ENCODE measurements at regions not wholly inside any gene's neighbourhood (a gene's known extent, or its start where the extent isn't known, plus 50 kb on each side); places are given as distances from the start of the nearest gene placed in this dataset.
"Not testable (repeated sequence)": the region's sequence is repeated elsewhere in the genome, so short reads cannot be mapped to it uniquely, and the experiment has no call there.

DNA sequence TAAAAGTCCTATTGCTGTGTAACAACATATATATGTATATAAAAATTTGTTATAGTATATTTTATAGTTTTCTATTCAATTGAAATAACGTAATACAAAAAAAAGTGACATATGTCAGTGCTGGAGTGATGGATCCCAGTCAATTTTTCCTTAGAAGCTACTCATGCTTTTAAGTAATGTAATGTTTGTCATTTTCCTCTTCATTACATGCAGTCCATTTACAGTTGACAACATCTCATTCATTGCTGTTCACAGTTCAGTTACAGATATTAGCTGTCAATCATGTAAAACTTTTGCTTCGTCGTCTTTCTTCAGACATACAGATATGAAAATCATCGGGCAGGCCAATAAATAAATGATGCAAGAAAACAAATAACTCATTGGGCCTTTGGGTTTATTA lies 525.1 kb upstream of the PRR20A start:
- no peak for DNase-seq

DNA sequence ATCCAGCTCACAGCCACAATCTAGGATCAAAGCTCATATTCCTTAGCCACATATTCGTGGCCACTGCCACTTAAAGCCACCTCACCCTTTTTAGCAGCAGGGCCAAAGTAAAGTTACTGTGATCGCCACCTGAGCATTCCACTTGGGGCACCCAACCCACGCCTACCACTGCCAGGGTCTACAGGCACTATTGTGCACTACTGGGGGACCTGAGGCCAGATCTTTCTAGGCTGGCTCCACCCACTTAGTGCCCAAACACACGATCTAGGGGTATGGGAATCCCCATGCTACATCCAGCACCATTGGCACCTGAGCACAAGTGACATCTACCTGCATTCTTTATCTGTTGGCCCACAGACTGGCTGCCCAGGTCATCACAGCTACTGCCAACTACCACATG lies 517.9 kb upstream of the PRR20A start:
- no peak for DNase-seq

DNA sequence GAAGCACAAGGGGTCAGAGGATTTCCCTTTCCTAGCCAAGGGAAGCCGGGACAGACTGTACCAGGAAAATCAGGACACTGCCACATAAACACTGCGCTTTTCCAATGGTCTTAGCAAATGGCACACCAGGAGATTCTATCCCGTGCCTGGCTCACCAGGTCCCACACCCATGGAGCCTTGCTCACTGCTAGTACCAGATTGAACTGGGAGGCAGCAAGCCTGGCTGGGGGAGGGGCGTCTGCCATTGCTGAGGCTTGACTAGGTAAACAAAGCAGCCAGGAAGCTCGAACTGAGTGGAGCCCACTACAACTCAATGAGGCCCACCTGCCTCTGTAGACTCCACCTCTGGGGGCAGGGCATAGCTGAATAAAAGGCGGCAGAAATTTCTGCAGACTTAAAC lies 511.8 kb upstream of the PRR20A start:
- DNase-seq: not testable (repeated sequence)

DNA sequence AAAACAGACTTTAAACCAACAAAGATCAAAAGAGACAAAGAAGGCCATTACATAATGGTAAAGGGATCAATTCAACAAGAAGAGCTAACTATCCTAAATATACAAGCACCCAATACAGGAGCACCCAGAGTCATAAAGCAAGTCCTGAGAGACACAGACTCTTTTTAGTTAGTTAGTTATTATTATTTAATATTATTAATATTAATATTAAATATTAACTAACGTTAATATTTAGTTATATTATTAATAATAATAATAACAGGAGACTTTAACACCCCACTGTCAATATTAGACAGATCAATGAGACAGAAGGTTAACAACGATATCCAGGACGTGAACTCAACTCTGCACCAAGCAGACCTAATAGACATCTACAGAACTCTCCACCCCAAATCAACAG lies 509.7 kb upstream of the PRR20A start:
- DNase-seq: not testable (repeated sequence)

DNA sequence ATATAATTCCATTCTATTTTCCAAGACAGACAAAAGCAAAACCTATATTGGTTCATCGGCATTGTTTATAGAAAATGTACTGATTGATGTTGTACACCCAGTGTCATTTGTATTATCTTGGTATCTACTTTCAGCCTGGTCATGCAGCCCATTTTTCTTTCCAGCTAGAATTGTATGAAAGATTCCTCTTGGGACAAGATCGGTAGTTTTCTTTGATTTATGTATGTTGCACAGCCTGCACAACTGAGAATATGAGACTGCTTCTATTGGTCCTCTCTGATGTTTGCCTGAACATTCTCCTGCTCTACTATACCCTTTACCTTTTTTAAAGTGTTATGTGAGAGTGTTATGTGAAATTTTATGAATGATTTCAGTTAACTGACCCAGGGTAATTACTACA lies 487.7 kb upstream of the PRR20A start:
- no peak for DNase-seq

DNA sequence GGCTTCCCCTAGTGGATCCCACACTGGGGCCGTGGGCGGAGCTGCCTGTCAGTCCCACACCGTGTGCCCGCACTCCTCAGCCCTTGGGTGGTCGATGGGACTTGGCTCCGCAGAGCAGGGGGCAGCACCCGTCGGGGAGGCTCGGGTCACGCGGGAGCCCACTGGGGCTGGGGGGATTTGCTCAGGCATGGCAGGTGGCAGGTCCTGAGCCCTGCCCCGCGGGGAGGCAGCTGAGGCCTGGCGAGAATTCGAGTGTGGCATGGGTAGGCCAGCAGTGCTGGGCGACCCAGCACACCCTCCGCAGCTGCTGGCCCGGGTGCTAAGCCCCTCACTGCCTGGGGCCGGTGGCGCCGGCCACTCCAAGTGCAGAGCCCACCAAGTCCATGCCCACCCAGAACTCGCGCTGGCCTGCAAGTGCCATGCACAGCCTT lies 481.7 kb upstream of the PRR20A start:
- DNase-seq: no peak

DNA sequence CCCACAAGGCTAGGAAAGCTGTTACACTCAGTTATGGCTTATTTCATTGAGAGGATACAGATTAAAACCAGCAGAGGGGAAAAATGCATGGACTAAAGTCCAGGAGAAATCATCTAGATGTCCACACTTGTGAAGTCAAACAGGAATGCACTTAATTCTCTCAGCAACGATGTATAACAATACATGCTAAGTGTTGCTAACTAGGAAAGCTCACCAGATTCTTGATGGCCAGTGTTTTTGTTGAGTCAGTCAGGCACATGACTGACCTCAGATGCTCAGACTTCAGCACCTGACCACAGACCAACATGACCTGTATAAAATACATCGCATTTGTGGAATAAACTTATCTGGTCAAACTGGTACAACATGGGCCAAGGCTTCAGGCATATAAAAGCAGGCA lies 470.2 kb upstream of the PRR20A start:
- no peak for DNase-seq

DNA sequence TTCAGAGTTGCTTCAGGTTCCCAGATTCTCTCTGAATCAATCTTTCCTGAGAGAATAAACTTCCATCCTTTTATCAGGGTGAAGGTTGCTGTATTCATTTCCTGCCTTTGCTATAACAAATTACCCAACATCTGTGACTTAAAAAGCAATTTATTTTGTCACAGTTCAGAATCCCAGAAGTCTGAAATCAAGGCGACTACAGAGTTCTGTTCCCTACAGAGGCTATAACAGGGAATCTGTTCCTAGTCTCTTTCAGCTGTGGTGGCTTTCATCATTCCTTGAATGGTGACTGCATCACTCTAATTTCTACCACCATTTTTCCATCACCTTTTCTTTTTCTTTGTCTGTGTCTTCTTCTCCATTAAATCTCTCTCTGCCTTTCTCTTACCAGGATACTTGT lies 459.3 kb upstream of the PRR20A start:
- no peak for DNase-seq

DNA sequence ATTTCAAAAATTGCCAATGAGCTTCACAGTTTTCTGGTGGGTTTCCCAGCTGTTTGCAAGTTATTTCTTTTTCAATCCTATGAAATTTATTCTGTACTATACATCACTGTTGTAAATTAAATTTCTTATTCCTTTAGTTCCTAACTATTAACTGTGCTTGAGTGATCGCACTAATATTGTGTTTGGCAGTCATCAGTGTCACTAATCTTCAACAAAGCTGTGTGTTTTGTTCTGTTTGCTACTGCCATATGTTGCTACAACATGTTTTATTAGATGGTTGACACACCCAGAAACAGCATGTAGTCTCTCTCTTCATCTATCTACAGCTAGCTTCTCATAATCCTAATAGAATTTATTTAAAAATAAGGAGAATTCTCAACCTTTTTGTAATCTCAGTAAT lies 453.6 kb upstream of the PRR20A start:
- no peak for DNase-seq

DNA sequence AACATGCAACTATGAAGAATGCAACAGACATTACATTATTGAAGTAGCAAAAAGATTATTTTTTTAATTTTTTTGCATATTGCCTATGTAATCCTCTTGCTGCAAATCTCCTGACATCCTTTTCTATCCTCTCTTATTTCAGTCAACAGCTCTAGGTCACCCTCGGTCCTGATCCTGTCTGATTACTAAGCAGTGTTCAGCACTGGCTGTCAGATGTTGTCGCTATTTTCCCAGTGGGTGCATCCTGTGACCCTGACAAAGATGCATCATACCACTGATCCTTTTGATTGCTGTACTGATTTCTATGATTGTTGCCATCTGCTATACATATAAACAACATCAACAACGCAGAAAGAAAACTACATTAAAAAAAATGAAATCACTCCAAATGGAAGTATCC lies 443.7 kb upstream of the PRR20A start:
- DNase-seq: no peak

DNA sequence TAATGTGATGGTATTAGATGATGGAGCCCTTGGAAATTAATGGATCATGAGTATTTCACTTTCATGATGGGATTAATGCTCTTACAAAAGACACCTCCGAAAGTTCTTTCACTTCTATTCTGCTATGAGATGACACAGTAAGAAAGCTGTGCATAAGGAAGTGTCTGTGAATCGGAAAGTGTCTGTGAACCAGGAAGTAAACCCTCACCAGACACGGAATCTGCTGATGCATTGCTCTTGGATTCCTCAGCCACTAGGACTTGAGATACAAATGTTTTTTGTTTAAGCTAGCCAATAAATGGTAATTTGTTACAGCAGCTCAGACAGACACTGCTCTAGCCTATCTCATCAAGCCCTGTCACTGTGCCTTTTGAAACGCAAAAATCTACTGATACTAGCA lies 440.4 kb upstream of the PRR20A start:
- no peak for DNase-seq

DNA sequence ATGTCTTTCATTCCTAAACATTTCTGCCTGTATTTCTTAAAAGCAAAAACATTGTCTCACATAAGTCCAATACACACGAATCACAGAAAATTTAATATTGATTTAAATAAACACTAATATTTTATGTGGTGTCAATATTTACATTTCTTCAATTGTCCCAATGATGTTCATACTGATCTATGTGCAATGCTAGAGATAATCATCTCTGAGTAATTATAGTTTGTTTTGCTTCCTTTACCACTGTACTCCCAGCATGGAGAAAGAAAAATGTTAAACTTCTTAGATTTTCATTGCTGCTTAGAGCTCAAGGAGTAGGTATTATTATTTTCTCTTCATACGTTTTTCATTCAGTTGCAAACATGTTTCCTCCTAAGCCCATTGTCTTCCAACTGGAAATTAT lies 434.2 kb upstream of the PRR20A start:
- no peak for DNase-seq

DNA sequence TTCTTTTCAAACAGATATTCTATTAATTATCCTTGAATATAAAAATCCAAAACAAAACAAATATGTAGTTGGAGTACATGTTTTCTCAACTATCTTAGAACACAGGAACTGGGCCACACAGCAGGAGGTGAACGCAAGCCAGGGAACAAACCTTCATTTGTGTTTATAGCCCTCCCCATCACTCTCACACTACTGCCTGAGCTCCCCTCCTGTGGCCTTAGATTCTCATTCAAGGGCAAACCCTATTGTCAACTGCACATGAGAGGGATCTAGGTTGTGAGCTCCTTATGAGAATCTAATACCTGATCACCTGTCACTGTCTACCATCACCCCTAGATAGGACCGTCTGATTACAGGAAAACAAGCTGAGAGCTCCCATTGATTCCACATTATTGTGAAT lies 427.1 kb upstream of the PRR20A start:
- no peak for DNase-seq

DNA sequence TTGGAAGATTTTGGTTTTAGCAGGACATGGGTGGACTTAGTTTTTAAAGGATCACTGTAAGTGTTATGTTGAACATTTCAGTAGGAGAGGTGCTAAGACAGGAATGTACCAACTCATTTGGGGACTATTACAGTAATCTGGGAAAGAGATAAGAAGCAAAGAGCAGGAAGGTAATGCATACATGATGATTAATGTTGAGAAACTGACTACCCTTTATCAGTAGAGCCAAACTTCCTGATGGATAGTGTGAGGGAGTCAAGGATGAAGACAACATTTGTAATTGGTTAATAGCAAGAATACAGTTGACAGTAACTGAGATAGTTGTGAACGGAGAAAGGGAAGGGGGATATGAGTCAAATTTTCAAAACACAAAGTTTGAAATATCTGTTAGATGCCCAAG lies 421.9 kb upstream of the PRR20A start:
- DNase-seq: no peak

DNA sequence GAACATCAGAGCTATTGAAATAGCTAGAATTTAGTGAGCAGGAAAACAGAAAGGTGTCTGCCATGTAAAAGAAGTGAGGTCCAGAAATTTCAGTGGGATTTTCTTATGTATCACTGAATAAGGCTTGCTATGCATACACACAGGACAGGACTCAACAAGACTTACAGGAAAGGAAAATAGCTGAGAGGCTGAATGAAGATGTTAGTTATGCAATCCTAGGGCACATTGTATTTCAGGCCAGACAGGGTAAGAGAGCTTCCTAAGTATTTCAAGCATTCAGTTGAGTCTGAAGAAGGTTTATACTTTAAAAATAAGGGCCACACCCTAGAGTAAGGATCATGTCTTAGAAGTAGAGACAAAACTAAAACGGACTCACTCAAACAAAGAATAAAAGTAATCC lies 419.9 kb upstream of the PRR20A start:
- DNase-seq: no peak

DNA sequence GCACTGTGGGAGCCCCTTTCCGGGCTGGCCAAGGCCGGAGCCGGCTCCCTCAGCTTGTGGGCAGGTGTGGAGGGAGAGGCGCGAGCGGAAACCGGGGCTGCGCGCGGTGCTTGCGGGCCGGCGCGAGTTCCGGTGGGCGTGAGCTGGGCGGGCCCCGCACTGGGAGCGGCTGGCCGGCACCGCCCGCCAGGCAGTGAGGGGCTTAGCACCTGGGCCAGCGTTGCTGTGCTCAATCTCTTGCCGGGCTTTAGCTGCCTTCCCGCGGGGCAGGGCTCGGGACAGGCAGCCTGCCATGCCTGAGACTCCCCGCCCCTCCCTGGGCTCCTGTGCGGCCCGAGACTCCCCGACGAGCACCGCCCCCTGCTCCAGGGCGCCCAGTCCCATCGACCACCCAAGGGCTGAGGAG lies 405.2 kb upstream of the PRR20A start:
- DNase-seq: no peak

DNA sequence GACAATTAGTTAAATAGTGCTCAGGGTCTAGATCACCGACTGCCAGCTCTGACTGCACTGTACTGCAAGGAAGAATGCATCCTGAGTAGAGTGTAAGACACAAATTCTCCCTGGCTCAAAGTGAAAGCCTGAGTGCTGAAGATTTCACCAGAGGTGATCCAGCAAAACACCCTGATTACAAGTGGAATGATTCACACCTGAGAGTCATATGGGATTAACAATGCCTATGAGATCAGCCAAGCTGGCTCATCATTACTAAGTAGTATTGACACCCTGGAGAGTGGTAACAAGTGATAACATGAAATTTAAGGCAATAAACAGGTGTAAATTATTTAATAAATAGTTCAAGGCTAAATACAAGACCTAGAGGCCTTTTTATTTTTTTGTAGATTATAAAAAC lies 403.8 kb upstream of the PRR20A start:
- no peak for DNase-seq

DNA sequence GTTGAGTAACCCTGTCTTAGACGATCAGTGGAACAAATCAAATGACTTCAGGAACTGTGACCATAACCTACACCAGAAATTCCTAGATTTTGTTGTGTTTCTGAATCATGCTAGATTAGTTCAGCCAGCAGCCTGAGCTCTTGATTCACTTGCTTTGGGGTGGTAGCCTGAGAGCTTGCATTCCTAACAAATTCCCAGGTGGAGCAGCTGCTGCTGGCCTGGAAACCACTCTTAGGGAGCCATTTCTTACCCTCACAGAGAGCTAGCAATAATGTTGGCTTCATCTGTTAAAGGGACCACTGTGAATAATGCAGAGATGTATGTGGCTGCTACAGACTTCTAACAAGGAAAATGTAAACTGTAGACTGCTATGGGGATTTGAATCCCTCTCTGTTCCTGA lies 388.1 kb upstream of the PRR20A start:
- no peak for DNase-seq

DNA sequence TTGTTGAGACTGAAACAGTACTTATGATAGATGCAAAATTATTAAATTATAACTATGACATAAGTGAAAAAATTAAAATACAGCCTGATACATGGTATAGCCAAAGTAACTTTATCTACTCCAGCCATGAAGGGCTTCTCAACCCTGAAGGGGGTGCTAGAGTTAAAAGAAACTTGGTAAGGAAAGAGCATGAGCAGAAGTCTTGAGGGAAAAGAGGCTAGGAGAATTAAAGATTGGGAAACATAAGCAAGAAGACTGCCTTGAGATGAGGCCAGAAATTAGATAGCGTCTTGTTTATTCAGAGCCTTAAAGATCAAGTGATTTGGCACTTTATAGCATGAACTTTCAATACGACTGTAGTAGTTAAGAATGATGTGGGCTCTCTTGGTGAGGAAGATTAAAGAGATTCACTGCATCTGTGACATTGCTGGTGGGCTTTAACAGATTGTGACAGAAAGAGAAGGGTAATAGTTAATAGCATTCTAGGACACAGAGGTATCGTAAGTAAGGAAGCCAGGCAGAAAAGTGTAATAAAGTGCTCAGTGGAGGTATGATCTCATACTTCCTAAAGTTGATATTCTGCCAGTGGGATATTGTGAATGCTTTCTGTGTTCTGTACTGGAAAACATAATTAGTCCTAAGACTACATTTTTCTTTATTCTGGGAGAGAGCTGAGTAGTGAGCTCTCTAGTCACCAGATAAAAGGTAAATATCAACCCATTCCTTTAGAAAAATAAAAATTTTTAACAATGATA lies 385.4 kb upstream of the PRR20A start:
- DNase-seq: no peak

DNA sequence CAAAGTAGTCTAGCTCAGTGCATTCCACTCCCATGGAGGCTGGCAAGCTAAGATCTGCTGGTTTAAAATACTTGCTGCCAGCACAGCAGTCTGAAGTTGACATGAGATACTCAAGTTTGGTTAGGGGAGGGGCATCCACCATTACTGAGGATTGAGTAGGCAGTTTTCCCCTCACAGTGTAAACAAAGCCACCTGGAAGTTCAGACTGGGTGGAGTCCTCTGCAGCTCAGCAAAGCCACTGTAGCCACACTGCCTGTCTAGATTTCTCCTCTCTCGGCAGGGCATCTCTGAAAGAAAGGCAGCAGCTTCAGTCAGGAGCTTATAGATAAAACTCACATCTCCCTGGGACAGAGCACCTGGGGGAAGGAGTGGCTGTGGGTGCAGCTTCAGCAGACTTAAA lies 377.4 kb upstream of the PRR20A start:
- DNase-seq: not testable (repeated sequence)

DNA sequence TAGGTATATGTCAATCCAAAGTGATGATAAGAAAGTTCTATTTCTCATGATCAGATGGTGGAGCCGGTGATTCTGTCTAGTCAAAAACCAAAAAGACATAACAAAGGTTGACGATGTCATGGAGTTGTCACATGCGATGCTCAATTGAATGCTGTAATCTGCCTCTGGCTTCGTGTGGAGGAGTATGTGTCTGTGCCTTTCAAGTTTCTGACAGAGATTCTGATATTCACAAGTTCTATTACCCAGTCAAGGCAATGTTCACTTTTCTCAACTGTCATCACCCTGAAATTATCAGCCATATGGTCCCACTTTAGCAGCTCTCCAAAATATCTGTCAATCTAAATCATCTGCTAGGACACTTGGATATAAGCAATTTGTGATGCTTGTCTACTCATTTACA lies 367.6 kb upstream of the PRR20A start:
- no peak for DNase-seq

DNA sequence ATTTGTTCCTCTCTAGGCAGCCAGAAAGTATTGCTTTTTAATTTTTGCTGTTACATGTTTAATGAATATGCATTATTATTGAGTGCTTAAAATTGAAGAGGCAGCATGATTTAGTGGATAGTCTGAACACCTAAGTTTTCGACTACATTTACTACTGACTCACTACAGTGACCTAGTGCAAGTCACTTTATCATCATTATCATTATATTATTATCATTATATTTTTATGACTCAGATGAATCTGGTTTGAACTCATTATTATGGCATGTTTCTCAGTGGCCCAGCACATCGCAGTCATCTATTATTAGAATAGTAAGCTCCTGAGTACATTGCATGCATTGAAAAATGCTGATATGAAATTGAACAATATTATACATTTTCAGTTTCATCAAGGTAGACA lies 351.2 kb upstream of the PRR20A start:
- no peak for DNase-seq

DNA sequence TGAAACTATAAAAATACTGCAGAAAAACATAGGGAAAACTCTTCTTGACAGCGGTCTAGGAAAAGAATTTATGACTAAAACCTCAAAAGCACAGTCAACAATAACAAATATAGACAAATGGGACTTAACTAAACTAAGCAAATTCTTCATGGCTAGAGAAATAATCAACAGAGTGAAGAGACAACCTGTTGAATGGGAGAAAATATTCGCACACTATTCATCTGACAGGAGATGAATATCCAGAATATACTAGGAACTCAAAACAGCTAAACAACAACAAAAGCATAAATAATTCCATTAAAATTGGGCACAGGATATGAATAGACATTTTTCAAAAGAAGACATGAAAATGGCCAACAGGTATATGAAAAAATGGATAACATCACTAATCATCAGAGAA lies 303.6 kb upstream of the PRR20A start:
- DNase-seq: no peak

DNA sequence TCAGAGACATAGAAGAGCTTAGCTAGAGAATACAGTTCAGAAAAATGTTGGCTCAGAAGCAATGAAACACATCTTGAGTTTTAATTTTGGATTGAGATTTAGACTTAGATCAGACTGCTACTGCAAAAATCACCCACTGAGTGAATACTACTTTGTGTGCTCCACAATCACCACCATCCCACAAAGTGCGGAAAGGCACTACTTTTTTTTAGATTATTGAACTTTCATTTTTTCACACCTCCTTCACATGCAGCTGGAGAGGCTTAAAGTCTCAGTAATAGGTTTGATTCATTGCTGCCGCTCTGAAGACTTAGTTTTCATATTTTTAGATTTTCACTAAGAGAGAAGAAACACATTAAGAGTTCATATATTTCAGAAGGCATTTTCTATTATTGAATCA lies 289.9 kb upstream of the PRR20A start:
- DNase-seq: no peak

DNA sequence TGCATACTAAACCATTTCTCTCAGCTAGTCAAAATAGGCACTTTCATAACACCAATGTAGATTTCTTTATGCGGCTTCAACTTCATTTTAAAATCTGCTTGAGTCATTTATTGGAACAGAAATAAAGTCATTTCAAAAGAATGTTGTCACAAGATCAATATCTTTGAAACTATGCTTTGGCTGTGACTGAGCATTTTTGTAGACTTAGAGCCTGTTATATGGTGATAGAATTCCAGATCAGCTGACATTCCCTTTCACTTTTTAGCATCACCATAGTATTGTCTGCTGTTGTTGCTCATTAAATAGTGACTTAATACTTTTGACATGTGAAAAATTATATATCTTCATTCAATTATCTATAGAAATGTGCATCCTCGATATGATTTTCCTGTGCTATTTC lies 279.2 kb upstream of the PRR20A start:
- DNase-seq: no peak

DNA sequence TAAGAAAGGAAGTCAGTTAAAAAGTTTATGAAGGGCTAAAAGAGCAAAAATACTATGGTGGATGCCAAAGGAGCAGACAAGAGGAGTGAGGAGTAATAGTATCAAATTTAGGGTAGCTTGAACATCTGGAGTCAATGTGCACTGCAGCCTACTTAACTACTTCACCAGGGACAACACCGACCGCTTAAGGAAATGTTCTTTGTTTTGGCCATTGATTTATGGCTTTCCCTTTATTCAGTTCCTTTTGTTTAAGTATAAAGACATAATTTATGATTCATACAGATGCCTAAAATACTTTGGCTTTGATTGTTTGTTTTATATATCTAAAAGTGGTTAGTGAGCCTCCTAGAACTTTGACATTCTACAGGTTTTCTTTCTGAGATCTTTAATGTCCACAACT lies 276.3 kb upstream of the PRR20A start:
- no peak for DNase-seq

Data from SIG-M5 (cell line).